SKM-1 (cell line): ENCODE measurements at regions not wholly inside any gene's neighbourhood (a gene's known extent, or its start where the extent isn't known, plus 50 kb on each side); places are given as distances from the start of the nearest gene placed in this dataset.
"Not testable (repeated sequence)": the region's sequence is repeated elsewhere in the genome, so short reads cannot be mapped to it uniquely, and the experiment has no call there.

Source experiments
- DNase-seq: peaks from one replicate; lab custom pipeline; 2025; ENCODE audit not compliant: unreplicated experiment; lab: John Stamatoyannopoulos, UW

DNA sequence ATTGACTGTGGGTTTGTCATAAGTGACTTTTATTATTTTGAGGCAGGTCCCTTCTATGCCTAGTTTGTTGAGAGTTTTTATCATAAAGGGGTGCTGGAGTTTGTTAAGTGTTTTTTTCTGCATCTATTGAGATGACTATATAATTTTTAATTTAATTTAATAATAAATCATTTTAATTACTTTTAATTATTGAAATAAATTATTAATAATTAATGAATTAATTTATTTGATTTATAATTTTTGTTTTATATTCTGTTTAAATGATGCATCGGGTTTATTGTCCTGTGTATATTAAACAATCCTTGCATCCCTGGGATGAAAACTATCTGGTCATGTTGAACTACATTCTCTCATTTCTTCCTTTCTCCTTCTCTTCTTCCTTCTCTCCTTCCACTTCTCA, 1352.2 kb upstream of the PRR20A start:
- no peak for DNase-seq

- DNase-seq, result no peak
Observed at GRCh38 chr13:55792544-55793193, 1348.0 kb upstream of the PRR20A start.

DNA sequence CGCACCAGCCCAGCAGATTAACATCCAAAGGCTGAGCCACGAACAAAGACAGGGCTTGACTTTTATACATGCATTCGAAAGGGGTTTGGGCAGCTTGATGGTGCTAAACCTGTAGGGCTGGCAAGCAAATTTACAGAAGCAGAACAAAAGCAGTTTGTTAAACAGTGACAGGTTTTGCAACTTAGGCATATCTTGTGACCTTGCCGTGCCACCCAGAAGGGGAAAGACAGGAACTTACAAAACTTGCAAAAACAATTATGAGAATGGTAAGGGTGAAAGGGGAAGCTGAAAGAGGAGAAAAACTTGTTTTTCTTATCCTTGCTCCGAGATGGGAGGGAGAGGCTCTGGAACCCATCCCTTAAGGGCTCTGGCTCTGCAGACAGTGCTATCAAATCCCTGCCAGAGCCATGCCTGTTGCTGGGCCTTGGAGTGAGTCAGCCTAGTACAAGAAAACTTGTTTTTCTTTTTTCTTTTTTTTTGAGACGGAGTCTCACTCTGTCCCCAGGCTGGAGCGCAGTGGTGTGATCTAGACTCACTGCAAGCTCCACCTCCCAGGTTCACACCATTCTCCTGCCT, 1325.2 kb upstream of the PRR20A start:
- DNase-seq, result peak; percentile 95

DNA sequence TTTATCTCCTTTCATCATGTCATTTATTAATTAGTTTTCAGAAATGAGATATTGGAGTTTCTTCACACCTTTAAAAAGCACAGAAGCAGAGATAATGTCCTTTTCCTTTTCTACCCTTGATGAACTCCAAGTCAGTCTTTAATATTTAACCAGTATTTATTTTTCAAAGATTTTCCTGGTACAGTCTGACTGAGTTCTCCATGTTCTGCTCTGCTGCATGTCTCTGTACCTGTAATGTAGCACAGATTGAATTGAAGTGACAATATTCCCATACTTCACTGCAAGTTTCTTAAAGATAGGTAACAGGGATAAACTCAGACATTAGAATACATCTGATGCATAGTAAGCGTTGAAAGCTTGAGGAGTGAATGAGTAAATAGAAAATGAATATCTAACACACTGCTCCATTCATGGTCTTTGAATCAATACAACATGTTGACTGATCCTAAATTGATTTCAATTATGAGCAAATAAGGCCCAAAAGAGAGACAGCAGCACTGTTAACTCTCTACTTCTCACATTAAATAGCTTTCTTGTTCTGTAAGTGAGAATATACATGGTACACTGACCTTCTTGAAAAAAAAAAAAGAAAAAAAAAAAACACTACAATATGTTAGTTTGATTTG, 1323.6 kb upstream of the PRR20A start:
- DNase-seq, result no peak

DNA sequence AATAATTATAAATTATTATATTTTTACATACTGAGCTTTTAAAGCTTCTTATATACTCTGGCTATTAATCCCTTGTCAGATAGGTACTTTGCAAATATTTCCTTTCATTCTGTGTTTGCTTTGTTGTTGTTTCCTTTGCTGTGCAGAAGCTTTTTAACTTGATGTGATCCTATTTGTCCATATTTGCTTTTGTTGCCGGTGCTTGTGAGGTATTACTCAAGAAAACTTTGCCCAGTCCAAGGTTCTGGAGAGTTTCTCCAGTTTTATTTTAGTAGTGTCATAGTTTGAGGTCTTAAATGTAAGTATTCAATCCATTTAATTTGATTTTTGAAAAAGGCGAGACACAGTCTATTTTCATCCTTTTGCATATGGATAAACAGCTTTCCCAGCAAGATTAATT, 1319.9 kb upstream of the PRR20A start:
- no peak for DNase-seq

DNA sequence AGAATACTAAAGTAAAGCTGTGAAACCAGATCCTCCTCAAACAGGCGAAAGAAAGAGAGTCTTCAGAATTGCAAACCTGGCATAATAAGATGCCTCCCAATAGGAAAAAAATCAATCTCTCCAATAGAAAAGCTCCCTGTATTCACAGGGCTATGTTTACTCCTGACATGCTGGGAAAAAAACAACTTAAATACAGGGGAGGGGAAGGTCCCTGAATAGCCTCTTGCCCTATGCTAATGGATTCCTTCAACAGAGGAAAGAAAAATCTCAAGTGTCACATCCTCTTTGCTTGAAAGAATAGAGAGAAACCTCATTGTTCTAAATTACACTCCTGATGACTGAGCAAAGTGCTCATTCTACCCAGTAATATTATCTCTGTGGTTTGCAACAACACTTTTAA, 1271.1 kb upstream of the PRR20A start:
- no peak for DNase-seq

- no peak for DNase-seq
Observed at GRCh38 chr13:55887561-55887960, 1253.2 kb upstream of the PRR20A start.

GRCh38 chr13:55893540-55893939, 1247.2 kb upstream of the PRR20A start:
- DNase-seq, result no peak

GRCh38 chr13:55937180-55937579, 1203.5 kb upstream of the PRR20A start:
- no peak for DNase-seq

DNA sequence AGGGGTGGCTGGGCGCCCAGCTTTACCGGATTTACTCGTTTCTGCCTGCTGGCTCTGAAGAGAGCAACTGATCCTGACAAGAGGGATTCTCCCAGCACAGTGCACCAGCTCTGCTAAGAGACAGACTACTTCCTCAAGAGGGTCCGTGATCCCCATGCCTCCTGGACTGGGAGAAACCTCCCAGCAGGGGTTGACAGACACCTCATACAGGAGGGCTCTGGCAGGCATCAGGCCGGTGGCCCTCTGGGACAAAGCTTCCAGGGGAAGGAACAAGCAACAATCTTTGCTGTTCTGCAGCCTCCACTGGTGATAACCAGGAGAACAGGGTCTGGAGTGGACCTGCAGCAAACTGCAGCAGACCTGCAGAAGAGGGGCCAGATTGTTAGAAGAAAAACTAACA, 1192.5 kb upstream of the PRR20A start:
- no peak for DNase-seq

- DNase-seq, result no peak
Observed at GRCh38 chr13:55963934-55964333, 1176.8 kb upstream of the PRR20A start.

DNA sequence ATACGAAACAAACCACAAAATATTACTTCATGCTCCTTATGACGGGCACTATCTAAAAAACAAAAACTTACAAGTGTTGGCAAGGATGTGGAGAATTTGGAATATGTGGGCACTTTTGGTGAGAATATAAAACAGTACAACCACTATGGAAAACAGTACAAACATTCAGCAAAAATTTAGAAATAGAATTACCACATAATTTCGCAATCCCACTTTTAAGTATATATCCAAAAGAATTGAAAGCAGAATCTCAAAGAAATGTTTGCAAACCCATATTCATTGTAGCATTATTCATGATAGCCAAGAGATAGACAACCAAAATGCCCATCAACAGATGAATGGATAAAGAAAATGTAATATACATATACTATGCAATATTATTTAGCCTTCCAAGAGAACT, 1173.7 kb upstream of the PRR20A start:
- DNase-seq, result no peak

DNA sequence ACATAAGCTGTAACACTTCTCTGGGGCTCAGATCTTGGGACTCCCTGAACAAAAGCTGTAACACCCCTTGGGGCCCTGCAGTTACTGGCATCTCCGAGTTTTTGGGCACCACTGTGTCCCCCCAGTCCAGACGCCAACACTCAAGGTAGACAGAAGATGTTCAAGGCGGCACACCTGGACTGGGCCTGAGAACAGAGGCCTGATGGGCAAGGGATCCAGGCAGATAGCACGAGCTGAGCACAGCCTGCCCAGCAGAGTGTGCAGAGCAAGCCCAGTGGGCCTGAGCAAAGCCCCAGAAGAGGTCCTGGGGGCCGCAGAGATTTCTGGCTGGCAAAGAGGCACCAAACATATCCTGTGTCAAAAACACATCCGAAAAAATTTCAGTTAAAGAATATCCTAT, 1163.3 kb upstream of the PRR20A start:
- DNase-seq, result no peak

GRCh38 chr13:55981381-55981780, 1159.3 kb upstream of the PRR20A start:
- DNase-seq, result no peak

- not testable (repeated sequence) for DNase-seq
Observed at GRCh38 chr13:55984026-55984425, 1156.7 kb upstream of the PRR20A start.

DNA sequence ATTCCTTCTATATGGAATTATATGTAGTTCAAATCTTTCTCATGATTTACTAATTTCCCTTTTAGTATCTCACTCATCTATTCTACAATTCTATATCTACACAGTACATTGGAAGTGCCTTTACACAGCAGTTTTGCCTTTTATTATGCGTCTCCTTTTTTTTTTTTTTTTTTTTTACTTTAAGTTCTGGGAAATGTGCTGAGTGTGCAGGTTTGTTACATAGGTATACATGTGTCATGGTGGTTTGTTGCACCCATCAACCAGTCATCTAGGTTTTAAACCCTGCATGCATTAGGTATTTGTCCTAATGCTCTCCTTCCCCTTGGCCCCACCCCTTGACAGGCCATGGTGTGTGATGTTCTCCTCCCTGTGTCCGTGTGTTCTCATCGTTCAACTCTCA, 1150.1 kb upstream of the PRR20A start:
- DNase-seq, result no peak

GRCh38 chr13:55991666-55992065, 1149.1 kb upstream of the PRR20A start:
- DNase-seq, result no peak

- DNase-seq, result no peak
Observed at GRCh38 chr13:55992145-55992544, 1148.6 kb upstream of the PRR20A start.

- DNase-seq, result no peak
Observed at GRCh38 chr13:55999709-56000108, 1141.0 kb upstream of the PRR20A start.

DNA sequence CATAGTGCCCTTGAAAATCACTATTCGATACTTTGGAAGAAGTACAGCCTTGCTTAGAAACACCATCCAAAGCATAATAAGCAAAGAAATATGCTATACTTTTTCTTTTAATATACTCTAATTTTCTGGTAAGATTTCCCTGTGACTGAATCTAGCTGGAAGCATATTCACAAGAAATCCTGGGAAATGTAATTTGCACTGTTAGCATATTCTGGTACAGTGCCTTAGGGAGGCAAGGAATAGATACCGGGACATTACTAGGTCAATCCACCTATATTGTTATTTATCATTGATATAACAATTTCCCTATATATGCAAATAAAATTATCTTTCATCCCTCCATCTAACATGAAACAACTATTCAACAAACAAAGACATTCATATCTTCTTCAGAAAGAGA, 1131.3 kb upstream of the PRR20A start:
- DNase-seq, result no peak

- no peak for DNase-seq
Observed at GRCh38 chr13:56012644-56013043, 1128.1 kb upstream of the PRR20A start.

GRCh38 chr13:56015919-56016318, 1124.8 kb upstream of the PRR20A start:
- DNase-seq, result no peak

- no peak for DNase-seq
Observed at GRCh38 chr13:56019606-56020005, 1121.1 kb upstream of the PRR20A start.
